ENCODE measurements at regions not wholly inside any gene's neighbourhood (a gene's known extent, or its start where the extent isn't known, plus 50 kb on each side); places are given as distances from the start of the nearest gene placed in this dataset.

DNA sequence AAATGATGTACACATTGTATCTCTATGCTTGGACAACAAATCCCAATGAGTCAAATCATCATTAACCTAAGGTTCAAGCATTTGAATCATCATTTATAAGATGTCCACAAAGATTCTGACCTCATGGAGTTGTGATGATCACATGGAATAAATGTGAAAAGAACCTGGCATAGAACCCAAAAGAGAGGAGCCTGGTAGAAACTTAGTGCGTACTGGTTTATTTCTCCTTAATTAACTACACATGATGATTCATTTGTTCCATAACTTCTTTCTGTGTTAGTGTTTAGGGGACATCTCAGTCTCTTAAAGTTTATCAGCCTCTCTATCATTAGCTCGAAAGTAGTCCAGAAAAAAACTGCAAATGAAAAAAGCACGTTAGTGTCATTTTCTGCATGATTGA, 411.6 kb downstream of the BRINP1 start:
- TF ChIP-seq, protein P1, sequence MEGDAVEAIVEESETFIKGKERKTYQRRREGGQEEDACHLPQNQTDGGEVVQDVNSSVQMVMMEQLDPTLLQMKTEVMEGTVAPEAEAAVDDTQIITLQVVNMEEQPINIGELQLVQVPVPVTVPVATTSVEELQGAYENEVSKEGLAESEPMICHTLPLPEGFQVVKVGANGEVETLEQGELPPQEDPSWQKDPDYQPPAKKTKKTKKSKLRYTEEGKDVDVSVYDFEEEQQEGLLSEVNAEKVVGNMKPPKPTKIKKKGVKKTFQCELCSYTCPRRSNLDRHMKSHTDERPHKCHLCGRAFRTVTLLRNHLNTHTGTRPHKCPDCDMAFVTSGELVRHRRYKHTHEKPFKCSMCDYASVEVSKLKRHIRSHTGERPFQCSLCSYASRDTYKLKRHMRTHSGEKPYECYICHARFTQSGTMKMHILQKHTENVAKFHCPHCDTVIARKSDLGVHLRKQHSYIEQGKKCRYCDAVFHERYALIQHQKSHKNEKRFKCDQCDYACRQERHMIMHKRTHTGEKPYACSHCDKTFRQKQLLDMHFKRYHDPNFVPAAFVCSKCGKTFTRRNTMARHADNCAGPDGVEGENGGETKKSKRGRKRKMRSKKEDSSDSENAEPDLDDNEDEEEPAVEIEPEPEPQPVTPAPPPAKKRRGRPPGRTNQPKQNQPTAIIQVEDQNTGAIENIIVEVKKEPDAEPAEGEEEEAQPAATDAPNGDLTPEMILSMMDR (conservative IDR thresholded peaks at IDR 0.05) = no peak
- TF ChIP-seq EZH2 (IDR thresholded peaks at IDR 0.05; ENCODE audit: low read depth) = no peak
